ENCODE measurements at regions not wholly inside any gene's neighbourhood (a gene's known extent, or its start where the extent isn't known, plus 50 kb on each side); places are given as distances from the start of the nearest gene placed in this dataset.

DNA sequence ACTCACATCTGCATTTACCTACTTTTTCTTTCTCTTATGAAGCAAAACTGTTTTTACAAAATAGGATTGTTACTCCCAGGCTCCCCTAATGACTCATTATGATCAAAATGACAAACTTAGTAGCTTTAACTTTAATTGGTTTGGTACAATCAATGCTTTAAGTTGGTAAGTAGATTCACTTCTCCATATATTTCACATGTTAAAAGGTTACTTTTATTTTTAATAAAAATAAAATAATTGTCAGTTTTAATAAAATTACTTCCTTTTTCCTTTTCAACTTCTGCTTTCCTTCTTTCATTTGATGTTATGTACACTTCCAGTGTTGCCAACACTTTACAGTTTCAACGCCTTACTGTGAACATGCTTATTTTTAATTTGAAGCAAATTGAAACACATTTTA, 477.6 kb downstream of the SETD4 start:
- no peak for TF ChIP-seq EP300 (IDR thresholded peaks at IDR 0.05)
- TF ChIP-seq, protein P1, sequence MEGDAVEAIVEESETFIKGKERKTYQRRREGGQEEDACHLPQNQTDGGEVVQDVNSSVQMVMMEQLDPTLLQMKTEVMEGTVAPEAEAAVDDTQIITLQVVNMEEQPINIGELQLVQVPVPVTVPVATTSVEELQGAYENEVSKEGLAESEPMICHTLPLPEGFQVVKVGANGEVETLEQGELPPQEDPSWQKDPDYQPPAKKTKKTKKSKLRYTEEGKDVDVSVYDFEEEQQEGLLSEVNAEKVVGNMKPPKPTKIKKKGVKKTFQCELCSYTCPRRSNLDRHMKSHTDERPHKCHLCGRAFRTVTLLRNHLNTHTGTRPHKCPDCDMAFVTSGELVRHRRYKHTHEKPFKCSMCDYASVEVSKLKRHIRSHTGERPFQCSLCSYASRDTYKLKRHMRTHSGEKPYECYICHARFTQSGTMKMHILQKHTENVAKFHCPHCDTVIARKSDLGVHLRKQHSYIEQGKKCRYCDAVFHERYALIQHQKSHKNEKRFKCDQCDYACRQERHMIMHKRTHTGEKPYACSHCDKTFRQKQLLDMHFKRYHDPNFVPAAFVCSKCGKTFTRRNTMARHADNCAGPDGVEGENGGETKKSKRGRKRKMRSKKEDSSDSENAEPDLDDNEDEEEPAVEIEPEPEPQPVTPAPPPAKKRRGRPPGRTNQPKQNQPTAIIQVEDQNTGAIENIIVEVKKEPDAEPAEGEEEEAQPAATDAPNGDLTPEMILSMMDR (IDR thresholded peaks at IDR 0.05) = no peak
- TF ChIP-seq POLR2A (IDR thresholded peaks at IDR 0.05) = no peak
- TF ChIP-seq POLR2AphosphoS5 (IDR thresholded peaks at IDR 0.05) = no peak

Measured in suprapubic skin (tissue), 4 donors.